BLaER1 treated with 17β-estradiol and CSF1 and Interleukin-3, amounts not matched to agents 10 nM and 100 nM (cell line): ENCODE measurements at regions not wholly inside any gene's neighbourhood (a gene's known extent, or its start where the extent isn't known, plus 50 kb on each side); places are given as distances from the start of the nearest gene placed in this dataset.

Source experiments
- H3K27ac ChIP-seq, 11 experiments: shearing (Covaris generic); formaldehyde crosslinking; 2 replicates each; pipeline ENCODE4 v1.8.1; 2022
- H3K27me3 ChIP-seq, 11 experiments: shearing (Covaris generic); formaldehyde crosslinking; 2 replicates each; pipeline ENCODE4 v1.8.1; 2022
- H3K36me3 ChIP-seq, 11 experiments: shearing (Covaris generic); formaldehyde crosslinking; 2 replicates each; pipeline ENCODE4 v1.8.1; 2022
- H3K4me1 ChIP-seq, 10 experiments: shearing (Covaris generic); formaldehyde crosslinking; 2 replicates each; pipeline ENCODE4 v1.8.1; 2022
- H3K4me2 ChIP-seq, 11 experiments: shearing (Covaris generic); formaldehyde crosslinking; 2 replicates each; pipeline ENCODE4 v1.8.1; 2022
- H3K4me3 ChIP-seq, 10 experiments: shearing (Covaris generic); formaldehyde crosslinking; 2 replicates each; pipeline ENCODE4 v1.8.1; 2022
- H3K9ac ChIP-seq, 11 experiments: shearing (Covaris generic); formaldehyde crosslinking; 2 replicates each; pipeline ENCODE4 v1.8.1; 2022
- H3K9me3 ChIP-seq, 11 experiments: shearing (Covaris generic); formaldehyde crosslinking; replicated peaks in 1 of 11; 2 replicates each; pipeline ENCODE4 v1.8.1; 2022
- H4K20me1 ChIP-seq, 11 experiments: shearing (Covaris generic); formaldehyde crosslinking; 2 replicates each; pipeline ENCODE4 v1.8.1; 2022
- Cebpa-rat ChIP-seq, 11 experiments: shearing (Covaris generic); IDR thresholded peaks; 2 replicates each; pipeline ENCODE4 v1.8.1; 2022

DNA sequence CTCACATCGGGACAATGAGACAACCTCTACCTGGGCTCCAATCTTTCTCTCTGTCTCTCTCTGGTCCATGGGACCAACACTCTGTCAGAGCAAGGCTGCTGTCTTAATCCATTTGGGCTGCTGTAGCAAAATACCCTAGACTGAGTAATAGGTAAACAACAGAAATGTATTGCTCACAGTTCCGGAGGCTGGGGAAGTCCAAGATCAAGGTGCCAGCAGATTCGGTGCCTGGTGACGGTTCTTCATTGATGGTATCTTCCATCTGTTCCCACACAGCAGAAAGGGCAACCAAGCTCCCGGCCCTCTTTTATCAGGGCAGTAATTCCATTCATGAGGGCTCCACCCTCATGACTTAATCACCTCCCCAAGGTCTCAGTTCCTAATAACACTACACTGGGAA lies 61.3 kb upstream of the SPOCK1 start:
- Histone ChIP-seq H3K4me3 (no peak overlapping the region), H3K4me1 (peaks cover 18 to 45% (median 33%) of the 10 kb centered on the region in 10 experiments), H4K20me1 (no peaks in the 10 kb centered on the region), H3K4me2 (no peak overlapping the region), H3K27me3 (no peaks in the 10 kb centered on the region), H3K27ac (no peak overlapping the region), H3K9me3 (no peaks in the 10 kb centered on the region), H3K36me3 (no peaks in the 10 kb centered on the region), H3K9ac (no peak overlapping the region)
- no peak for TF ChIP-seq Cebpa-rat (IDR thresholded peaks at IDR 0.05)
